ENCODE measurements at regions not wholly inside any gene's neighbourhood (a gene's known extent, or its start where the extent isn't known, plus 50 kb on each side); places are given as distances from the start of the nearest gene placed in this dataset.
"Not testable (repeated sequence)": the region's sequence is repeated elsewhere in the genome, so short reads cannot be mapped to it uniquely, and the experiment has no call there.

GRCh38 chr16:5751216-5751615 is 653.6 kb upstream of the EEF2KMT start:
- no peaks in the 10 kb centered on the region for H3K36me3 Mint-ChIP-seq
- H3K27me3 Mint-ChIP-seq: peaks cover 7% of the 10 kb centered on the region
- no peak overlapping the region for H3K4me3 Mint-ChIP-seq
- no peak overlapping the region for H3K27ac Mint-ChIP-seq
- H3K4me1 Mint-ChIP-seq (ENCODE audit: low read depth): no peaks in the 10 kb centered on the region
- H3K9me3 Mint-ChIP-seq (ENCODE audit: low read depth): no peaks in the 10 kb centered on the region

- not testable (repeated sequence) for H3K4me3 Mint-ChIP-seq; H3K36me3 Mint-ChIP-seq; H3K27me3 Mint-ChIP-seq; H3K4me1 Mint-ChIP-seq (ENCODE audit: low read depth); H3K27ac Mint-ChIP-seq; H3K9me3 Mint-ChIP-seq (ENCODE audit: low read depth)
Observed at GRCh38 chr16:5750439-5750838, 652.8 kb upstream of the EEF2KMT start.

DNA sequence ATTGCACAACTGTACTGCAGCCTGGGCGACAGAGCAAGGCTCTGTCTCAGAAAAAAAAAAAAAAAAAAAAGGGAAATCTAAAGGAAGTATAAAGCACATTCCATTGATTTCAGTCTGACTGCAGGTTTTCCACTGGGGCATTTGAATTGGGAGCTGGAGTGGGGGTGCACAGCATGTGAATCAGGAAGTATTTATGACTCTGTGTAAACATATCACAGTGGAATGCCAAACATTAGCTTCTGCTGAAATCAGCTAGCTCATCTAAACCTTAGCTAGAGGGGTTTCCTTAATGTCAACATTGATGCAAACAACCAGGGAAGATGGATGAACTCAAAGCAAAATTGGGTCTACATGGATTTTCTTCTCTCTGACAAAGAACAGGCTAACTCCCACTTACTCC is 641.0 kb upstream of the EEF2KMT start:
- no peaks in the 10 kb centered on the region for H3K4me1 Mint-ChIP-seq (ENCODE audit: low read depth)
- H3K27ac Mint-ChIP-seq: no peak overlapping the region
- peaks cover 1% of the 10 kb centered on the region for H3K27me3 Mint-ChIP-seq
- H3K4me3 Mint-ChIP-seq: no peak overlapping the region
- no peaks in the 10 kb centered on the region for H3K9me3 Mint-ChIP-seq (ENCODE audit: low read depth)
- no peaks in the 10 kb centered on the region for H3K36me3 Mint-ChIP-seq

DNA sequence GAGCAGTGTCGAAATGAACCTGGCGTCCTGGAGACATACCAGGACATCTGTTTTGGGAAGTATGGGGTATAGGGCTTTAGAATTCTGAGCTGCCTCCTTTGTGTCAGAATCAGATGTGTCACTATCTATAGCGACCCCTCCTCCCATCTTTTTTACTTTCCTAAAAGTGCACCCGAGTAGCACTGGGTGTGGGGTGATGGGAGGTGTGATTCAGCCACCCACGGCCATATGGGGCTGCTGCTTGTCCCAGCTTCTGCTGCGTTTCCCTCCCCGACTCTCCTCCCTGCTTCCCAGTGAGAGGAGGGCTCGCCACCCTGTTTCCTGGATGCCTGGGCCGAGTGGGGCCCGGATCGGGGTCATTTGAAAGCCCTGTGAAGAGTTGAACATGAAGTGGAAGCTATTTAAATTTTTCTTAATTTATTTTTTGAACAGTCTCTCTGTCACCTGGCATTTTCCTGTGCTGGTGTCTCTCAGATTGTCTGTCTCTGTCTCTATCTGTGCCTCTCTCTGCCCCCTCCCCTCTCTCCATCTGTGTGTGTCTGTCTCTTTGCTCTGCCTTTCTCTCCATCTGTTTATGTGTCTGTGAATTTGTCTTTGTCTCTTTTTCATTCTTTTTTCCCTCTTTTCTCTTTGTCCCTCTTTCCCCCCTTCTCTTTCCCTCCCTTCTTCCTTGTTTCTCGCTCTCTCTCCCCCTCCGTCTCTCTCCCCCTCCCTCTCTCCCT is 638.8 kb upstream of the EEF2KMT start:
- H3K4me3 Mint-ChIP-seq: no peak overlapping the region
- H3K36me3 Mint-ChIP-seq: no peaks in the 10 kb centered on the region
- no peaks in the 10 kb centered on the region for H3K4me1 Mint-ChIP-seq (ENCODE audit: low read depth)
- H3K9me3 Mint-ChIP-seq (ENCODE audit: low read depth): no peaks in the 10 kb centered on the region
- peaks cover 1% of the 10 kb centered on the region for H3K27me3 Mint-ChIP-seq
- H3K27ac Mint-ChIP-seq: no peak overlapping the region

DNA sequence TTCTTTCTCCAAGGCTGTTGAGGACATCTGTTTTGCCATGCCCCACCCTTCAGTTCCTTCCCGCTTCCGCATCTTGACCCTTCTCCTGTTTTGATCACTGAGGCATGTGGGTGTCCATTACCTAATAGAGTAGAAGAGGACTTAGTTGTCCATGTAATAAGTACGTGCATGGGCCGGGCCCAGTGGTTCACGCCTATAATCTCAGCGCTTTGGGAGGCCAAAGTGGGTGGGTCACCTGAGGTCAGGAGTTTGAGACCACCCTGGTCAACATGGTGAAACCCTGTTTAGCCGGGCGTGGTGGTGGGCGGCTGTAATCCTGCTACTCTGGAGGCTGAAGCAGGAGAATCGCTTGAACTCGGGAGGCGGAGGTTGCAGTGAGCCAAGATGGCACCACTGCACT is 637.8 kb upstream of the EEF2KMT start:
- no peaks in the 10 kb centered on the region for H3K9me3 Mint-ChIP-seq (ENCODE audit: low read depth)
- no peaks in the 10 kb centered on the region for H3K36me3 Mint-ChIP-seq
- H3K27ac Mint-ChIP-seq: no peak overlapping the region
- no peak overlapping the region for H3K4me3 Mint-ChIP-seq
- H3K27me3 Mint-ChIP-seq: peaks cover 1% of the 10 kb centered on the region
- H3K4me1 Mint-ChIP-seq (ENCODE audit: low read depth): no peaks in the 10 kb centered on the region

- Mint-ChIP-seq H3K36me3 (no peaks in the 10 kb centered on the region), H3K27me3 (no peaks in the 10 kb centered on the region), H3K27ac (no peak overlapping the region), H3K4me3 (no peak overlapping the region), H3K9me3 (ENCODE audit: low read depth) (no peaks in the 10 kb centered on the region), H3K4me1 (ENCODE audit: low read depth) (no peaks in the 10 kb centered on the region)
Observed at GRCh38 chr16:5730783-5731182, 633.2 kb upstream of the EEF2KMT start.

DNA sequence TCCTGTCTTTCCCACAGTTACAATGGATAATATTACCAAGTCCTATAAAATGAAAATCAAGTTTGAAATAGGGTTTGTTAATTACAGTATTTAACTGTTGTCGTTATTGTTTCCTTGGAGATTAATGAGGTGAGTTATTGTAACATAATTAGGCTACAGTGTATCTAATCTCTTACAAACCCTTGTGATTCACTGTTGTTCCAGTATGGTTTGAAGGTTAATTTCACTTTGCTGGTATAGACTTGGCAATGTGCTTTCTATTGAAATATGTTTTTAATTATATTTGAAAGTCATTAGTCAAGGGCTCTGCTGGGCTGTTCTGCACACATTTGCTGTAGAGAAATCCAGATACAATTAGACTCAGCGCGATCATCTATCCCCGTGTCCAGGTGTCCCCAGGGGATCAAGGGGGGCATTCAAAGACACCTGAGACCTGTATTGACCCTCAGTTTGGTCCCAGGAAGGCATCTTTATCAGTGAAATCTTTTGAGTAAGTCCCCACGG is 624.6 kb upstream of the EEF2KMT start:
- Mint-ChIP-seq H3K27me3 (no peaks in the 10 kb centered on the region), H3K4me1 (ENCODE audit: low read depth) (no peaks in the 10 kb centered on the region), H3K36me3 (no peaks in the 10 kb centered on the region), H3K27ac (no peak overlapping the region), H3K9me3 (ENCODE audit: low read depth) (peaks cover 10% of the 10 kb centered on the region), H3K4me3 (no peak overlapping the region)

- Mint-ChIP-seq H3K4me1 (ENCODE audit: low read depth) (no peaks in the 10 kb centered on the region), H3K4me3 (no peak overlapping the region), H3K27ac (no peak overlapping the region), H3K36me3 (no peaks in the 10 kb centered on the region), H3K9me3 (ENCODE audit: low read depth) (peaks cover 4% of the 10 kb centered on the region), H3K27me3 (peaks cover 1% of the 10 kb centered on the region)
Observed at GRCh38 chr16:5715155-5715554, 617.6 kb upstream of the EEF2KMT start.

- Mint-ChIP-seq H3K9me3 (ENCODE audit: low read depth) (peaks cover 13% of the 10 kb centered on the region), H3K36me3 (no peaks in the 10 kb centered on the region), H3K4me3 (no peak overlapping the region), H3K27ac (no peak overlapping the region), H3K27me3 (peaks cover 1% of the 10 kb centered on the region), H3K4me1 (ENCODE audit: low read depth) (no peaks in the 10 kb centered on the region)
Observed at GRCh38 chr16:5709889-5710288, 612.3 kb upstream of the EEF2KMT start.

- no peak overlapping the region for H3K27ac Mint-ChIP-seq
- H3K36me3 Mint-ChIP-seq: no peaks in the 10 kb centered on the region
- H3K4me3 Mint-ChIP-seq: no peak overlapping the region
- H3K9me3 Mint-ChIP-seq (ENCODE audit: low read depth): peaks cover 28% of the 10 kb centered on the region
- peaks cover 1% of the 10 kb centered on the region for H3K27me3 Mint-ChIP-seq
- H3K4me1 Mint-ChIP-seq (ENCODE audit: low read depth): no peaks in the 10 kb centered on the region
Observed at GRCh38 chr16:5706211-5706610, 608.6 kb upstream of the EEF2KMT start.

- no peaks in the 10 kb centered on the region for H3K4me1 Mint-ChIP-seq (ENCODE audit: low read depth)
- H3K9me3 Mint-ChIP-seq (ENCODE audit: low read depth): peaks cover 32% of the 10 kb centered on the region
- no peaks in the 10 kb centered on the region for H3K36me3 Mint-ChIP-seq
- no peak overlapping the region for H3K4me3 Mint-ChIP-seq
- H3K27me3 Mint-ChIP-seq: no peaks in the 10 kb centered on the region
- H3K27ac Mint-ChIP-seq: no peak overlapping the region
Observed at GRCh38 chr16:5704271-5704670, 606.7 kb upstream of the EEF2KMT start.

DNA sequence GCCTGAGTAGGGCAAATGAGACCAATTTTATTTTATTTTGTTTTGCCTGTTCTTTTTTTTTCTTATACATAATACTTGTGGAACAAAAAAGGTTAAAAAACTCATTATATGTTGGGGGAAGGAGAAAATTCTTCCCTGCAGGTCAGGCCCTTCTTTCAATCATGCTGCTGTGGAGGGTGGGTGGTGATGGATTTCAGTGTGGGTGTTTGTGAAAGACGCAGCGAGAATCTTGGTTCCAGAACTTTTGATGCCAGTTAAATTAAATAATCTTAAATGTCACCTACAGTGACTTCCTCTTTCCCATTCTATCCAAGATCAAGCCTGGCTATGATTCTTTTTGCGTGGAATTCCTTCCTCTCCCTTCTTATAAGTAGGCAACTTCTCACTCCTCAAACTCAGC is 595.8 kb upstream of the EEF2KMT start:
- Mint-ChIP-seq H3K9me3 (ENCODE audit: low read depth) (no peaks in the 10 kb centered on the region), H3K4me3 (no peak overlapping the region), H3K27ac (no peak overlapping the region), H3K36me3 (no peaks in the 10 kb centered on the region), H3K27me3 (peaks cover 2% of the 10 kb centered on the region), H3K4me1 (ENCODE audit: low read depth) (no peaks in the 10 kb centered on the region)

DNA sequence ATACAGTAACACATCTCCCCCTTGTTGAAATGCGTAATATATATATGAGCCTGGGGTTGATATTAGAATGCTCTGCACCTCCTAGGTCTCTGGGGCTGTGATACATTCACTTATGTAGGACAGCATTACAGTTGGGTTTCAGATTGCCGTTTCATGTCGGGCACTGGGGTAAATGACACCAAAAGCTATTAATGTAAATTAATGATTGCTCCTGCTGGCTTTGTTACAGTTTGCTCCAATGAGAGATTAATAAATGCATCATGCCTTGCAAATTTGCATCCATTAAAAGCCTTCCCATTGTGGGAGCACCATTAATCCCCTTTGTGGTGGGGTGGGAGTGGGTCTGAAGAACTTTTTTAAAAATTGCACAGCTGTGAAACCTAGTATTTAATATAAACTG is 584.4 kb upstream of the EEF2KMT start:
- peaks cover 4% of the 10 kb centered on the region for H3K9me3 Mint-ChIP-seq (ENCODE audit: low read depth)
- H3K27ac Mint-ChIP-seq: no peak overlapping the region

GRCh38 chr16:5678371-5678770 is 580.8 kb upstream of the EEF2KMT start:
- Mint-ChIP-seq H3K27me3 (peaks cover 2% of the 10 kb centered on the region), H3K4me3 (no peak overlapping the region), H3K9me3 (ENCODE audit: low read depth) (peaks cover 4% of the 10 kb centered on the region), H3K36me3 (no peaks in the 10 kb centered on the region), H3K27ac (no peak overlapping the region), H3K4me1 (ENCODE audit: low read depth) (no peaks in the 10 kb centered on the region)

More for the DNA sequence above, 584.4 kb upstream of the EEF2KMT start:
- Mint-ChIP-seq H3K36me3 (no peaks in the 10 kb centered on the region), H3K27me3 (no peaks in the 10 kb centered on the region), H3K4me3 (no peak overlapping the region), H3K4me1 (ENCODE audit: low read depth) (no peaks in the 10 kb centered on the region)

DNA sequence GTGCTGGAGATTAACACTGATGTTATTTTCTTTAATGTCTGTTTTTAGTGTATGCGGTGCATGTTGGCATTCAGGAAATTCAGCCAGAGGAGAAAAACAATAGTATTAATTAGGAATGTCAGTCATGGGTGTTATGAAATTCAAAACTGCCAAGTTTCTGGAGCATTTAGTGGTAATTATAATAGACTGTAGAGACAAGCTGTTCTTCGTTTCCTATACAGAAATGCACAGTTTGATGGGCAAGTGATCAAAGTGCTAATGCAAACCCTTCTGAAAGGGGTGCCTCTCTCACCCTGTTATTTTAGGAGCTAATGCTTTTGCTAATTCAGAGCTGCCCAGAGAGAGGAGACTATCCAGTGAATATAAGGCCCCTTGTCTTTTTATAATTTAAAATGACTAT is 573.8 kb upstream of the EEF2KMT start:
- no peak overlapping the region for H3K27ac Mint-ChIP-seq
- H3K36me3 Mint-ChIP-seq: no peaks in the 10 kb centered on the region
- H3K27me3 Mint-ChIP-seq: peaks cover 4% of the 10 kb centered on the region
- no peak overlapping the region for H3K4me3 Mint-ChIP-seq
- H3K9me3 Mint-ChIP-seq (ENCODE audit: low read depth): no peaks in the 10 kb centered on the region
- no peaks in the 10 kb centered on the region for H3K4me1 Mint-ChIP-seq (ENCODE audit: low read depth)

GRCh38 chr16:5670198-5670597 is 572.6 kb upstream of the EEF2KMT start:
- Mint-ChIP-seq H3K27ac (no peak overlapping the region), H3K27me3 (peaks cover 6% of the 10 kb centered on the region), H3K36me3 (no peaks in the 10 kb centered on the region), H3K4me1 (ENCODE audit: low read depth) (no peaks in the 10 kb centered on the region), H3K9me3 (ENCODE audit: low read depth) (no peaks in the 10 kb centered on the region), H3K4me3 (no peak overlapping the region)
